Right renal pelvis (tissue), 4 donors: ENCODE measurements at regions not wholly inside any gene's neighbourhood (a gene's known extent, or its start where the extent isn't known, plus 50 kb on each side); places are given as distances from the start of the nearest gene placed in this dataset.
"Not testable (repeated sequence)": the region's sequence is repeated elsewhere in the genome, so short reads cannot be mapped to it uniquely, and the experiment has no call there.

Experiments used
- DNase-seq, 4 donors: peaks; one replicate each; pipeline ENCODE4 v3.0.0-alpha.2; 2013; ENCODE audit warnings: low read depth in 4 of 4, low spot score in 3 of 4, missing footprints in 1 of 4

DNA sequence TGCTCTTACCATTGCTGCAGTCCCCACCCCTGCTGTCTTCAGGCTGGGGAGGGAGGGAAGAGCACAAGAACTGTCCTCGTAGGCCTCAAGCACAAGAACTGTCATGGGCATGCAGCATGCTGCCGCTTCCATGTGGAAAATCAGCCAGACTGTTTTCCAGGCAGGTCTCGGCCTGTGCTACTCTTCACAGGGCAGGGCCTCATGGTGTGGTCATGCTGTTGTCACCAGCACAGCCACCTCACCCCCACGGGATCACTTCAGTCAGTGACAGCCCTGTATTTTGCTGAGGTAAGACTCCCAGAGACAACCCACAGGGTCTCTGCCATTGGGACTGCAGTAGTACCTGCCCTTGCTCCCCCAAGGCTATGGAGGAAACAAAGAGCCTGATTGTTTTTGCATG is 205.3 kb downstream of the NAP1L3 start:
- DNase-seq: no peak

DNA sequence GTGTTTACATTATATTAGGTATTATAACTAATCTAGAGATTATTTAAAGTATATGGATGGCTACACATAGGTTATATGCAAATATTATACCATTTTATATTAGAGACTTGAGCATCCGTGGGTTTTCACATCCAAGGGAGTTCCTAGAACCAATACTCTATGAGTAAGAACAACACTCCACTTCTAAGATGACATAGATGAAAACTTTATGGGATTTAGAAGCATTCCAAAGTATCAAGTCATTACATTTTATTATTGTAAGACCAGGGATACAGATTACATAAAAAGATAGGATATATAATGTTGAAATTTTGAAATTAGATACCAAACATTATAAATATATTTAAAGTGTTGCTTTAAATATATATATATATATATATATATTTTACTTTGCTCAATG is 207.0 kb downstream of the NAP1L3 start:
- no peak for DNase-seq

GRCh38 chrX:93461060-93461459 is 212.3 kb downstream of the NAP1L3 start:
- no peak for DNase-seq

GRCh38 chrX:93454509-93454908 is 218.9 kb downstream of the NAP1L3 start:
- no peak for DNase-seq

DNA sequence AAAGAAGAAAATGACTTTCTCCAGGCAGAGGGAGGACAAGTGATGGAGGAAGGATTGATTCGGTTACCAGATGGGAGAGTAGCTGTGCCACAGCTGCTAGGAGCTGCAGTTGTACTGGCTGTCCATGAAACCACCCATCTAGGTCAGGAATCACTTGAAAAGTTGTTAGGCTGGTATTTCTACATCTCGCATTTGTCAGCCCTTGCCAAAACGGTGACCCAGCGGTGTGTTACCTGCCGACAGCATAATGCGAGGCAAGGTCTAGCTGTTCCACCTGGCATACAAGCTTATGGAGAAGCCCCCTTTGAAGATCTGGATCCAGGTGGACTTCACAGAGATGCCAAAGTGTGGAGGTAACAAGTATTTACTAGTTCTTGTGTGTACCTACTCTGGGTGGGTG is 238.7 kb downstream of the NAP1L3 start:
- DNase-seq: not testable (repeated sequence)

GRCh38 chrX:93428497-93428896 is 244.9 kb downstream of the NAP1L3 start:
- no peak for DNase-seq

GRCh38 chrX:93422693-93423092 is 250.7 kb downstream of the NAP1L3 start:
- DNase-seq: peak in 2 of 4 donors; percentile 0 to 7

GRCh38 chrX:93420525-93421082 is 252.8 kb downstream of the NAP1L3 start:
- no peak for DNase-seq

- DNase-seq: no peak
These were observed 253.3 kb downstream of the NAP1L3 start for GRCh38 chrX:93420090-93420489.

DNA sequence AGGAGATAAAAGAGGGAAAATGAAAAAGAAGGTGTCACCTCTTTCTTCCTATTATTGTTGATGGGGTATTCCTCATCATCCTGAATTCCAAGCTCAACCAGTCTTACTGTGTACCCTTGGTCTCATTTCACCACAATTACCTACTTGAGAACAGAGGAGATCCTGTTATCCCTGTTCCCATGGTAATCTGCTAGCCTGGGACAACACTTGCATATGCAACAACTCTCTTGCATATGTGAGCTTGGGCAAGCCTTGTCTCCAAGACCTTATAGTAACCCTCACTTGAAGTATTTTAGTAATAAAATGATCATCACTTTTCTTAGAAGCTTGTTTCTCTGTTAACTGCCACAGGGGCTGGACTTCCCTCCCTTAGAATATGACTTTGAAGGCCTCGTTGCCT is 253.7 kb downstream of the NAP1L3 start:
- no peak for DNase-seq

GRCh38 chrX:93404121-93404520 is 269.3 kb downstream of the NAP1L3 start:
- DNase-seq: no peak

DNA sequence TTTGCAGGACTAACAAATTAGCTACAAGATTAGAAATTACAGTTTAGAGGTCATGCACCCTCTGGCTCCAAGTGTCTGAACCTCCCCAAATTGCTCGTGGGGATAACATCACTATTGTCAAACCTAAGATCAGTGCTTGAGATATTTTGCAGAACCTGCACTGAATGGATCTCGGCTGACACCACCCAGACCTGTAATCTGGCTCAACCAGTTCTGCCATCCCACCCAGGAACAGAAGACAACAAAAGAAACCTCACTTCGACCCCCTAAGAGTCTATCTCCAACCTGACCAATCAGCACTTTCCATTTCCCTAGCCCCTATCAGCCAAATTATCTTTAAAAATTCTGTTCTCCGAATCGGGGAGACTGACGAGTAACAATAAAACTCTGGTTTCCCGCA is 318.7 kb downstream of the NAP1L3 start:
- DNase-seq: no peak

DNA sequence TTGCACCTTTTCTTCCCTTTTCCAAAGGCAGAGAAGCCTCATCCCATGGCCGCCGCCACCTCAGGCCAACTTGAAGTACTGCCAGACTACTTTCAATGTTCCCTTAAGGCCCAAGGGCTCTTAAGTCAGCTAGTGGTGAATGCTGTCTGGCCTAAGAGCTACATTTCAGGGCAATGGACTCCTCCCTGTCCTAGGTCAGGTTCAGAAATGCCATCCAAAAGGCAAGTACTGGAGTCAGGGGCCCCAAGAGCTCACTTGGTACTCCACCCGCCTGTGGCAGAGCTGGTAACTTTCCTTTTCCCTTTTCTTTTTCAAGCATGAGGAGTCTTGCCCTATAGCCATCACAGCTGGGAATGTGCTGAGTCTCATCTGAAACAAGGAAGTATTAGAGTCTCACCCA is 327.1 kb downstream of the NAP1L3 start:
- DNase-seq: no peak

GRCh38 chrX:93344287-93344686 is 329.1 kb downstream of the NAP1L3 start:
- not testable (repeated sequence) for DNase-seq

- no peak for DNase-seq
These were observed 341.0 kb downstream of the NAP1L3 start for GRCh38 chrX:93332329-93332728.

DNA sequence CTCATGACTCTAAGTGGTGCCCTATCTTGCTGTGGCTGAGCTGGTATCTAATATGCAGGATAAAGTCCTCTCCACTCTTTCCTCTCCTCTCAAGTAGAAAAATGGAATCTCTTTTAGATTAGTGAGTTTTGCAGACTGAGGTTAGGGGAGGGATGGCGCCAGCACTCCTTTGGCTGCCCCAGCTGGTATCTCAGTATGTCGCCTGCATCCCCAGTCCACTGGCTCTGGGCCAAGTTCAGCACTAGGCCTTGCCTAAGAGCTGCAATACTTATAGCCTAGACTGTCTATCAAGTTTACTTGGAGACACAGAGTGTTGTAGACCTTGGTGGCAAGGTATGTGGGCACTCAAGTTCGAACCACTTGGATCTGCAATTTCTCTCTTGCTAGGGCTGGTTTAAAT is 351.3 kb downstream of the NAP1L3 start:
- DNase-seq: no peak

DNA sequence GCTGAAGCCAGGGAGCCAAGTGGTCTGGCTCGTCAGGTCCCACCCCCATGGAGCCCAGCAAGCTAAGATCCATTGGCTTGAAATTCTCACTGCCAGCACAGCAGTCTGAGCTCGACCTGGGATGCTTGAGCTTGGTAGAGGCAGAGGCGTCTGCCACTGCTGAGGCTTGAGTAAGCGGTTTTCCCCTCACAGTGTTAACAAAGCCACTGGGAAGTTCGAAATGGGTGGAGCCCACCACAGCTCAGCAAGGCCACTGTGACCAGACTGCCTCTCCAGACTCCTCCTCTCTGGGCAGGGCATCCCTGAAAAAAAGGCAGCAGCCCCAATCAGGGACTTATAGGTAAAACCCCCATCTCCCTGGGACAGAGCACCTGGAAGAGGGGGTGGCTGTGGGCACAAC is 353.8 kb downstream of the NAP1L3 start:
- DNase-seq: no peak
